Astrocyte (in vitro differentiated cells and primary cell): ENCODE measurements at regions not wholly inside any gene's neighbourhood (a gene's known extent, or its start where the extent isn't known, plus 50 kb on each side); places are given as distances from the start of the nearest gene placed in this dataset.

Source experiments
- DNase-seq: peaks from one replicate; pipeline ENCODE4 v3.0.0-alpha.2; 2010; ENCODE audit warnings: low read depth
- FAIRE-seq: peaks from 2 replicates; lab custom pipeline; 2011; peaks lifted over from hg19 to GRCh38; lab: Jason Lieb, UNC
- H2AFZ ChIP-seq: 2 replicates; pipeline ENCODE4 v1.6.0; 2012; ENCODE audit warnings: low read depth, low read length, inconsistent platforms
- H3K27ac ChIP-seq: 2 replicates; pipeline ENCODE4 v1.5.1; 2011; ENCODE audit warnings: low read depth, low read length, inconsistent platforms
- H3K27me3 ChIP-seq: 2 replicates; pipeline ENCODE4 v1.6.0; 2011; ENCODE audit warnings: low read length, inconsistent platforms; ENCODE audit not compliant: insufficient read depth
- H3K36me3 ChIP-seq: 2 replicates; pipeline ENCODE4 v1.5.1; 2011; ENCODE audit warnings: low read length, inconsistent platforms; ENCODE audit not compliant: insufficient read depth
- H3K4me1 ChIP-seq: 2 replicates; pipeline ENCODE4 v1.5.1; 2011; ENCODE audit warnings: low read length, inconsistent platforms; ENCODE audit not compliant: insufficient read depth
- H3K4me2 ChIP-seq: 2 replicates; pipeline ENCODE4 v1.6.0; 2012; ENCODE audit warnings: low read length, inconsistent platforms
- H3K4me3 ChIP-seq: 2 replicates; pipeline ENCODE4 v1.5.1; 2011; ENCODE audit warnings: low read depth, mild to moderate bottlenecking, low read length, inconsistent platforms; ENCODE audit not compliant: insufficient read depth
- H3K79me2 ChIP-seq: 2 replicates; pipeline ENCODE4 v1.6.0; 2012; ENCODE audit warnings: mild to moderate bottlenecking, low read length, inconsistent platforms; ENCODE audit not compliant: insufficient read depth
- H3K9ac ChIP-seq: 2 replicates; pipeline ENCODE4 v1.6.0; 2012; ENCODE audit warnings: mild to moderate bottlenecking, low read length, inconsistent platforms
- H3K9me3 ChIP-seq: 2 replicates; pipeline ENCODE4 v1.5.1; 2012; ENCODE audit warnings: low read depth, mild to moderate bottlenecking, low read length, inconsistent platforms; ENCODE audit not compliant: insufficient read depth
- H4K20me1 ChIP-seq: 2 replicates; pipeline ENCODE4 v1.6.0; 2012; ENCODE audit warnings: low read length, inconsistent platforms; ENCODE audit not compliant: insufficient read depth
- H3K27ac Mint-ChIP-seq: one replicate; pipeline ENCODE4 v1.8.0; 2021; ENCODE audit warnings: mild to moderate bottlenecking, mixed read lengths; ENCODE audit not compliant: unreplicated experiment
- H3K27me3 Mint-ChIP-seq: one replicate; pipeline ENCODE4 v1.8.0; 2021; ENCODE audit warnings: low read depth, mixed read lengths; ENCODE audit not compliant: unreplicated experiment
- H3K36me3 Mint-ChIP-seq: one replicate; pipeline ENCODE4 v1.8.0; 2021; ENCODE audit warnings: low read depth, mixed read lengths; ENCODE audit not compliant: unreplicated experiment
- H3K4me1 Mint-ChIP-seq: one replicate; pipeline ENCODE4 v1.8.0; 2021; ENCODE audit warnings: low read depth, mixed read lengths; ENCODE audit not compliant: unreplicated experiment
- H3K4me3 Mint-ChIP-seq: one replicate; pipeline ENCODE4 v1.8.0; 2021; ENCODE audit warnings: mild to moderate bottlenecking, moderate library complexity, mixed read lengths; ENCODE audit not compliant: unreplicated experiment
- H3K9me3 Mint-ChIP-seq: one replicate; pipeline ENCODE4 v1.8.0; 2021; ENCODE audit warnings: mild to moderate bottlenecking, mixed read lengths; ENCODE audit not compliant: unreplicated experiment
- CTCF ChIP-seq: IDR thresholded peaks from 2 replicates; pipeline ENCODE4 v1.5.1; 2011; ENCODE audit warnings: low read depth, mild to moderate bottlenecking, inconsistent platforms, low read length, moderate library complexity; ENCODE audit not compliant: insufficient read depth
- EZH2 ChIP-seq: IDR thresholded peaks from 2 replicates; pipeline ENCODE4 v1.6.1; 2012; ENCODE audit warnings: mild to moderate bottlenecking, low read length, inconsistent platforms; ENCODE audit not compliant: insufficient read depth

GRCh38 chr3:28012830-28013229, 228.6 kb upstream of the CMC1 start:
- Histone ChIP-seq H3K9me3 (no peaks in the 10 kb centered on the region), H3K4me2 (no peak overlapping the region), H3K9ac (no peak overlapping the region), H3K4me1 (no peaks in the 10 kb centered on the region), H3K27ac (no peak overlapping the region), H2AFZ (no peak overlapping the region), H3K79me2 (no peaks in the 10 kb centered on the region), H3K36me3 (no peaks in the 10 kb centered on the region), H3K4me3 (no peak overlapping the region), H4K20me1 (no peaks in the 10 kb centered on the region), H3K27me3 (no peaks in the 10 kb centered on the region)
- no peaks in the 10 kb centered on the region for H3K9me3 Mint-ChIP-seq
- no peak overlapping the region for H3K4me3 Mint-ChIP-seq
- FAIRE-seq = no peak
- no peak overlapping the region for H3K27ac Mint-ChIP-seq
- H3K4me1 Mint-ChIP-seq = no peaks in the 10 kb centered on the region
- H3K36me3 Mint-ChIP-seq = no peaks in the 10 kb centered on the region
- no peak for TF ChIP-seq EZH2
- no peak for TF ChIP-seq CTCF
- H3K27me3 Mint-ChIP-seq = no peaks in the 10 kb centered on the region
- DNase-seq = no peak

- Histone ChIP-seq H3K9me3 (no peaks in the 10 kb centered on the region), H2AFZ (no peak overlapping the region), H3K79me2 (no peaks in the 10 kb centered on the region), H3K36me3 (no peaks in the 10 kb centered on the region), H3K9ac (no peak overlapping the region), H3K4me1 (no peaks in the 10 kb centered on the region), H3K4me2 (no peak overlapping the region), H4K20me1 (no peaks in the 10 kb centered on the region), H3K4me3 (no peak overlapping the region), H3K27ac (no peak overlapping the region), H3K27me3 (no peaks in the 10 kb centered on the region)
- Mint-ChIP-seq H3K27ac (no peak overlapping the region), H3K4me3 (no peak overlapping the region), H3K9me3 (no peaks in the 10 kb centered on the region), H3K36me3 (no peaks in the 10 kb centered on the region), H3K27me3 (no peaks in the 10 kb centered on the region), H3K4me1 (no peaks in the 10 kb centered on the region)
- TF ChIP-seq EZH2 (no peak), CTCF (no peak)
- FAIRE-seq (no peak), DNase-seq (no peak)
Measured at GRCh38 chr3:28013864-28014473, 227.4 kb upstream of the CMC1 start.

- no peaks in the 10 kb centered on the region for H3K9me3 Mint-ChIP-seq
- TF ChIP-seq EZH2 (no peak), CTCF (no peak)
- H3K4me1 Mint-ChIP-seq = no peaks in the 10 kb centered on the region
- H2AFZ ChIP-seq = no peak overlapping the region
- no peak overlapping the region for H3K27ac ChIP-seq
- no peaks in the 10 kb centered on the region for H3K36me3 ChIP-seq
- H3K9ac ChIP-seq = no peak overlapping the region
- FAIRE-seq (no peak), DNase-seq (no peak)
- H3K27ac Mint-ChIP-seq = no peak overlapping the region
- no peaks in the 10 kb centered on the region for H4K20me1 ChIP-seq
- H3K4me2 ChIP-seq = no peak overlapping the region
- no peaks in the 10 kb centered on the region for H3K9me3 ChIP-seq
- H3K4me3 ChIP-seq = no peak overlapping the region
- H3K36me3 Mint-ChIP-seq = no peaks in the 10 kb centered on the region
- no peaks in the 10 kb centered on the region for H3K27me3 ChIP-seq
- H3K79me2 ChIP-seq = no peaks in the 10 kb centered on the region
- H3K27me3 Mint-ChIP-seq = no peaks in the 10 kb centered on the region
- H3K4me1 ChIP-seq = no peaks in the 10 kb centered on the region
- no peak overlapping the region for H3K4me3 Mint-ChIP-seq
Measured at GRCh38 chr3:28018925-28019718, 222.3 kb upstream of the CMC1 start.
